Small intestine (tissue), 7 donors: ENCODE measurements at regions not wholly inside any gene's neighbourhood (a gene's known extent, or its start where the extent isn't known, plus 50 kb on each side); places are given as distances from the start of the nearest gene placed in this dataset.
"Not testable (repeated sequence)": the region's sequence is repeated elsewhere in the genome, so short reads cannot be mapped to it uniquely, and the experiment has no call there.

Experiments
- DNase-seq, 2 donors: peaks; one replicate each; pipeline versions ENCODE4 v3.0.0 to v3.0.0-alpha.2; 2013
- FAIRE-seq: peaks from 2 replicates; lab custom pipeline; 2012; peaks lifted over from hg19 to GRCh38; lab: Jason Lieb, UNC
- H3K27ac ChIP-seq, 3 donors: one replicate each; pipeline ENCODE4 v1.5.1; 2013; ENCODE audit warnings: low read length in 2 of 3, mild to moderate bottlenecking in 2 of 3, control low read depth in 1 of 3, inconsistent platforms in 1 of 3, low read depth in 1 of 3, moderate library complexity in 1 of 3
- H3K27me3 ChIP-seq, 3 donors: one replicate each; pipeline ENCODE4 v1.6.1; 2013; ENCODE audit warnings: low read length in 3 of 3, inconsistent platforms in 1 of 3; ENCODE audit not compliant: control insufficient read depth in 3 of 3, insufficient read depth in 3 of 3
- H3K36me3 ChIP-seq, 3 donors: one replicate each; pipeline ENCODE4 v1.6.1; 2013; ENCODE audit warnings: low read length in 3 of 3, inconsistent platforms in 1 of 3, low read depth in 1 of 3, mild to moderate bottlenecking in 1 of 3, moderate library complexity in 1 of 3; ENCODE audit not compliant: control insufficient read depth in 3 of 3, insufficient read depth in 2 of 3
- H3K4me1 ChIP-seq, 3 donors: one replicate each; pipeline ENCODE4 v1.6.1; 2013; ENCODE audit warnings: low read length in 2 of 3, inconsistent platforms in 1 of 3, low read depth in 1 of 3, mild to moderate bottlenecking in 1 of 3, moderate library complexity in 1 of 3; ENCODE audit not compliant: control insufficient read depth in 3 of 3, insufficient read depth in 2 of 3
- H3K4me3 ChIP-seq, 3 donors: one replicate each; pipeline ENCODE4 v1.5.1; 2013; ENCODE audit warnings: low read length in 3 of 3, control low read depth in 1 of 3, inconsistent platforms in 1 of 3, low read depth in 1 of 3, mild to moderate bottlenecking in 1 of 3, moderate library complexity in 1 of 3
- H3K9me3 ChIP-seq, 2 donors: one replicate each; pipeline ENCODE4 v1.6.1; 2013; ENCODE audit warnings: low read depth in 1 of 2, low read length in 1 of 2; ENCODE audit not compliant: control insufficient read depth in 2 of 2, insufficient read depth in 1 of 2
- WGBS, 3 donors: extraction: QIAGEN DNeasy Blood & Tissue Kit; methylation state at CpG; one replicate each; pipeline ENCODE4 v1.1.7; 2013; 5-methylcytosine and 5-hydroxymethylcytosine counted together
- donor health status: healthy with polysubstance abuse.
- donor health status: control.
- donor health status: control.
- donor health status: Bipolar disorder and iron deficiency.
- donor health status: healthy.

GRCh38 chr6:153488267-153488666, 357.2 kb upstream of the RGS17 start:
- WGBS, 3 donors = 71 to 83% (median 80%) methylated on average over 1 of the region's 1 CpG
- no peaks in the 10 kb centered on the region for H3K27me3 ChIP-seq
- no peak for FAIRE-seq
- DNase-seq = no peak
- H3K27ac ChIP-seq = no peak overlapping the region
- H3K36me3 ChIP-seq = no peaks in the 10 kb centered on the region
- no peaks in the 10 kb centered on the region for H3K4me1 ChIP-seq
- H3K9me3 ChIP-seq = peaks cover 0 to 2% of the 10 kb centered on the region in 2 donors
- H3K4me3 ChIP-seq = no peak overlapping the region

- Histone ChIP-seq H3K4me3 (no peak overlapping the region), H3K27ac (no peak overlapping the region), H3K36me3 (no peaks in the 10 kb centered on the region), H3K9me3 (peaks cover 0 to 2% of the 10 kb centered on the region in 2 donors), H3K4me1 (no peaks in the 10 kb centered on the region), H3K27me3 (no peaks in the 10 kb centered on the region)
- WGBS, 3 donors = 24 to 38% (median 33%) methylated on average over 1 of the region's 1 CpG
- FAIRE-seq = no peak
- DNase-seq = no peak
Observed at GRCh38 chr6:153485072-153485471, 354.0 kb upstream of the RGS17 start.

- H3K9me3 ChIP-seq = no peaks in the 10 kb centered on the region
- WGBS, 3 donors = 77 to 94% (median 88%) methylated on average over 1 of the region's 1 CpG
- H3K4me1 ChIP-seq = no peaks in the 10 kb centered on the region
- DNase-seq = no peak
- H3K4me3 ChIP-seq = no peak overlapping the region
- H3K36me3 ChIP-seq = no peaks in the 10 kb centered on the region
- H3K27ac ChIP-seq = no peak overlapping the region
- H3K27me3 ChIP-seq = no peaks in the 10 kb centered on the region
- no peak for FAIRE-seq
Observed at GRCh38 chr6:153484056-153484455, 353.0 kb upstream of the RGS17 start.

GRCh38 chr6:153476243-153476642, 345.2 kb upstream of the RGS17 start:
- 44 to 69% (median 45%) methylated on average over 6 of the region's 6 CpGs for WGBS, 3 donors

GRCh38 chr6:153465050-153465449, 334.0 kb upstream of the RGS17 start:
- 81 to 88% (median 87%) methylated on average over 2 of the region's 2 CpGs for WGBS, 3 donors
- H3K4me1 ChIP-seq = no peaks in the 10 kb centered on the region
- H3K27ac ChIP-seq = no peak overlapping the region
- no peak for DNase-seq
- H3K27me3 ChIP-seq = no peaks in the 10 kb centered on the region
- no peak for FAIRE-seq
- peaks cover 0 to 4% of the 10 kb centered on the region in 2 donors for H3K9me3 ChIP-seq
- H3K36me3 ChIP-seq = no peaks in the 10 kb centered on the region
- no peak overlapping the region for H3K4me3 ChIP-seq

More at GRCh38 chr6:153476243-153476642, 345.2 kb upstream of the RGS17 start:
- Histone ChIP-seq H3K36me3 (no peaks in the 10 kb centered on the region), H3K27me3 (no peaks in the 10 kb centered on the region), H3K4me3 (no peak overlapping the region), H3K27ac (no peak overlapping the region), H3K9me3 (no peaks in the 10 kb centered on the region), H3K4me1 (no peaks in the 10 kb centered on the region)
- FAIRE-seq (no peak), DNase-seq (no peak)

GRCh38 chr6:153449279-153449678, 318.2 kb upstream of the RGS17 start:
- Histone ChIP-seq H3K9me3 (peaks cover 0 to 2% of the 10 kb centered on the region in 2 donors), H3K27ac (no peak overlapping the region), H3K4me1 (no peaks in the 10 kb centered on the region), H3K27me3 (no peaks in the 10 kb centered on the region), H3K4me3 (no peak overlapping the region), H3K36me3 (no peaks in the 10 kb centered on the region)
- FAIRE-seq (no peak), DNase-seq (no peak)

- H3K27me3 ChIP-seq, H3K36me3 ChIP-seq, DNase-seq, FAIRE-seq, H3K27ac ChIP-seq, H3K9me3 ChIP-seq, H3K4me3 ChIP-seq, H3K4me1 ChIP-seq: not testable (repeated sequence)
- 60 to 91% (median 63%) methylated on average over 2 of the region's 2 CpGs for WGBS, 3 donors
Observed at GRCh38 chr6:153442749-153443148, 311.7 kb upstream of the RGS17 start.

GRCh38 chr6:153442096-153442495, 311.0 kb upstream of the RGS17 start:
- Histone ChIP-seq H3K9me3 (peaks cover 0 to 2% of the 10 kb centered on the region in 2 donors), H3K4me1 (no peaks in the 10 kb centered on the region), H3K36me3 (no peaks in the 10 kb centered on the region), H3K4me3 (no peak overlapping the region), H3K27ac (no peak overlapping the region), H3K27me3 (no peaks in the 10 kb centered on the region)
- WGBS, 3 donors = 22 to 30% (median 27%) methylated on average over 2 of the region's 2 CpGs
- DNase-seq (no peak), FAIRE-seq (no peak)

- H3K4me1 ChIP-seq = no peaks in the 10 kb centered on the region
- H3K27ac ChIP-seq = no peak overlapping the region
- no peaks in the 10 kb centered on the region for H3K27me3 ChIP-seq
- no peaks in the 10 kb centered on the region for H3K9me3 ChIP-seq
- WGBS, 3 donors = 13 to 24% (median 17%) methylated on average over 3 of the region's 3 CpGs
- FAIRE-seq = no peak
- DNase-seq = no peak
- H3K4me3 ChIP-seq = no peak overlapping the region
- H3K36me3 ChIP-seq = no peaks in the 10 kb centered on the region
Observed at GRCh38 chr6:153437193-153437592, 306.1 kb upstream of the RGS17 start.
